Activated CD8-positive, alpha-beta T cell treated with anti-CD3 and anti-CD28 coated beads for 36 hours (primary cell): ENCODE measurements at regions not wholly inside any gene's neighbourhood (a gene's known extent, or its start where the extent isn't known, plus 50 kb on each side); places are given as distances from the start of the nearest gene placed in this dataset.

Experiments
- ATAC-seq: fragments of 200-7000 bp; cut with Tn5 transposase; one replicate; pipeline ENCODE4 v1.10.0; 2021; ENCODE audit warnings: mild to moderate bottlenecking, moderate library complexity
- CTCF ChIA-PET: fragments of 350-600 bp; sonication (Branson Sonifier 250); formaldehyde crosslinking; loops from one replicate; lab custom pipeline; 2021; ENCODE audit warnings: antibody characterized with exemption; lab: Charles Lee
- POLR2A ChIA-PET: fragments of 350-600 bp; sonication (Branson Sonifier 250); formaldehyde crosslinking; loops from one replicate; lab custom pipeline; 2021; ENCODE audit warnings: antibody characterized with exemption; lab: Charles Lee
- DNase-seq: peaks from one replicate; pipeline ENCODE4 v3.0.0-alpha.2; 2020
- H3K27ac Mint-ChIP-seq: one replicate; pipeline ENCODE4 v1.8.0; 2021; ENCODE audit warnings: mild to moderate bottlenecking, mixed read lengths
- H3K27me3 Mint-ChIP-seq: one replicate; pipeline ENCODE4 v1.8.0; 2021; ENCODE audit warnings: mixed read lengths
- H3K36me3 Mint-ChIP-seq: one replicate; pipeline ENCODE4 v1.8.0; 2021; ENCODE audit warnings: low read depth, mixed read lengths
- H3K4me1 Mint-ChIP-seq: one replicate; pipeline ENCODE4 v1.8.0; 2021; ENCODE audit warnings: low read depth, mixed read lengths
- H3K4me3 Mint-ChIP-seq: one replicate; pipeline ENCODE4 v1.8.0; 2021; ENCODE audit warnings: mild to moderate bottlenecking, moderate library complexity, mixed read lengths
- H3K9me3 Mint-ChIP-seq: one replicate; pipeline ENCODE4 v1.8.0; 2021; ENCODE audit warnings: mixed read lengths
- intact Hi-C: fragments of 100-400 bp; cut with micrococcal nuclease; formaldehyde crosslinking; loops from one replicate; pipeline ENCODE4 v1.10.0; 2022
- TF ChIP-seq, protein P1 (sequence below): fragments of 200-600 bp; IDR thresholded peaks from one replicate; pipeline ENCODE4 v1.8.0; 2022; ENCODE audit warnings: antibody characterized with exemption, mild to moderate bottlenecking

DNA sequence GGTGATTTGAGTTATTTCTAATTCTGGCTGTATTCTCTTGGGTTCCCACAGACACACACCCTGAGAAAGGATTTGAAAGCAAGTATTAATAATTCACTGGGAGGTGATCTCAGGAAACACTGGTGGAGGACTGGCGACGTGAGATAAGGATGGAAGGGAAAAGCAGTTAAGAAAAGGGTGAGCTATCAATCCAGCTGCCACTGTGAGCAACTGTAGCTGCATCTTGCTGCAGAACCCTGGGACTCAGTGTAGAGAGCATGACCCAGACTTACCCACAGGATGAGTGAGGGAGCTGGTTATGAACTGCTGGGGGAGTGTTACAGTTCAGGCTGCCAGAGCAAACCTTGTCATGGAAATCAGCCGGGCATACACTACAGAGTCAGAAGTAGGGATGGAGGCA lies 71.9 kb downstream of the RESF1 start:
- no peak overlapping the region for H3K27ac Mint-ChIP-seq
- DNase-seq (no peak), ATAC-seq (no peak)
- CTCF ChIA-PET: no interaction called here
- intact Hi-C loops: no loop called here
- no peaks in the 10 kb centered on the region for H3K27me3 Mint-ChIP-seq
- POLR2A ChIA-PET: no interaction called here
- no peaks in the 10 kb centered on the region for H3K9me3 Mint-ChIP-seq
- TF ChIP-seq, protein P1, sequence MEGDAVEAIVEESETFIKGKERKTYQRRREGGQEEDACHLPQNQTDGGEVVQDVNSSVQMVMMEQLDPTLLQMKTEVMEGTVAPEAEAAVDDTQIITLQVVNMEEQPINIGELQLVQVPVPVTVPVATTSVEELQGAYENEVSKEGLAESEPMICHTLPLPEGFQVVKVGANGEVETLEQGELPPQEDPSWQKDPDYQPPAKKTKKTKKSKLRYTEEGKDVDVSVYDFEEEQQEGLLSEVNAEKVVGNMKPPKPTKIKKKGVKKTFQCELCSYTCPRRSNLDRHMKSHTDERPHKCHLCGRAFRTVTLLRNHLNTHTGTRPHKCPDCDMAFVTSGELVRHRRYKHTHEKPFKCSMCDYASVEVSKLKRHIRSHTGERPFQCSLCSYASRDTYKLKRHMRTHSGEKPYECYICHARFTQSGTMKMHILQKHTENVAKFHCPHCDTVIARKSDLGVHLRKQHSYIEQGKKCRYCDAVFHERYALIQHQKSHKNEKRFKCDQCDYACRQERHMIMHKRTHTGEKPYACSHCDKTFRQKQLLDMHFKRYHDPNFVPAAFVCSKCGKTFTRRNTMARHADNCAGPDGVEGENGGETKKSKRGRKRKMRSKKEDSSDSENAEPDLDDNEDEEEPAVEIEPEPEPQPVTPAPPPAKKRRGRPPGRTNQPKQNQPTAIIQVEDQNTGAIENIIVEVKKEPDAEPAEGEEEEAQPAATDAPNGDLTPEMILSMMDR: no peak
- H3K4me3 Mint-ChIP-seq: no peak overlapping the region
- H3K4me1 Mint-ChIP-seq: peaks cover 12% of the 10 kb centered on the region
- no peaks in the 10 kb centered on the region for H3K36me3 Mint-ChIP-seq

DNA sequence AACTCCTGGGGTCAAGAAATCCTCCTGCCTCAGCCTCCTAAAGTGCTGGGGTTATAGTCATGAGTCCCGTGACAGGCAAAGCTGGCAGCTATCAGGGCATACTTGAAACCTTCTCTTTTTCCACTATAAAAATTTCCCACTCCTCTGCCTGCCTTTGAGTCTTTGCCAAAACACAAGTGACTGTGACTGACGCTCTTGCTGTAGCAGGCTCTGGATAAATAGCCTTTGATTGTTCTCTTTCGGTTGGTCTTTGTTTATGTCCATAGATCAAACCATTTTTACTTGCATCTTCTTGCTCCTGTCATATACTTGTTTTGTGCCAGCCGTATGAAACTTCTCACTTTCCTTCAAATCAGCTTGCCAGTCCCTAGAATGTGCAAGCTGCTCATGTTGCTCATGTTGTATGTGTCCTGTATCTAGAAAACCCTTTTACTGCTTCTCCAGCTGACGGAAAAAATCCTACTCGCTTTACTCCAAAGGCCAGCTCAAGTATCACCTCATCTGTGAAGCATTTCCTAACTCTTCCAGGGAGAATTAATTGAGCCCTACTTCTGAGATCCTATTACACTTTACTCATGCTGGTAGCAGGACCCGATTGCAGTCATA lies 73.1 kb downstream of the RESF1 start:
- no peaks in the 10 kb centered on the region for H3K27me3 Mint-ChIP-seq
- ChIA-PET CTCF (interaction anchor here (1.4 kb wide), 1 partner anchor 28 kb away, joined by 4 read pairs; no protein-coding TSS in a partner anchor), POLR2A (no interaction called here)
- ATAC-seq (no peak), DNase-seq (no peak)
- TF ChIP-seq, protein P1: no peak
- no peak overlapping the region for H3K27ac Mint-ChIP-seq
- H3K4me3 Mint-ChIP-seq: no peak overlapping the region
- no peaks in the 10 kb centered on the region for H3K36me3 Mint-ChIP-seq
- intact Hi-C loops: no loop called here
- no peaks in the 10 kb centered on the region for H3K9me3 Mint-ChIP-seq
- peaks cover 2% of the 10 kb centered on the region for H3K4me1 Mint-ChIP-seq

DNA sequence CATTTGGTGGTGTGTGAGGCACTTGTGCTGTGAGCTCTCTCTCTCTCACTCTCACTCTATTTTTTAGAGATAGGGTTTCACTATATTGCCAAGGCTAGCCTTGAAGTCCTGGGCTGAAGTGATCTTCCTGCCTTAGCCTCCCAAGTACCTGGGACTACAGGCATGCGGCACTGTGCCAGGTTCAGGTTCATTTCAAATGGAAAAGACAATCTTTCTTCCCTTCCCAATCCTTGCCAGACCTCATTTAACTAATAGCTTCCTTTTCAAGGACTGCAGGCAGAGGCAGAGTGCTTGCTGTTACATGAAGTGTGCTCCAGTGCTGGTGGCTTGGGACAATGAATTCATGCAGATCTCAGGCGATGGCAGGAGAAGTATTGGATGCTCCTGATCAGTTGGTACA lies 73.2 kb upstream of the BICD1 start:
- TF ChIP-seq, protein P1: no peak
- Mint-ChIP-seq H3K9me3 (no peaks in the 10 kb centered on the region), H3K27me3 (no peaks in the 10 kb centered on the region), H3K4me1 (no peaks in the 10 kb centered on the region), H3K27ac (no peak overlapping the region), H3K4me3 (no peak overlapping the region), H3K36me3 (no peaks in the 10 kb centered on the region)
- intact Hi-C loops: no loop called here
- DNase-seq (no peak), ATAC-seq (no peak)
- POLR2A ChIA-PET: no interaction called here
- CTCF ChIA-PET: interaction anchor here (1.4 kb wide), 1 partner anchor 27 kb away, joined by 4 read pairs; no protein-coding TSS in a partner anchor

DNA sequence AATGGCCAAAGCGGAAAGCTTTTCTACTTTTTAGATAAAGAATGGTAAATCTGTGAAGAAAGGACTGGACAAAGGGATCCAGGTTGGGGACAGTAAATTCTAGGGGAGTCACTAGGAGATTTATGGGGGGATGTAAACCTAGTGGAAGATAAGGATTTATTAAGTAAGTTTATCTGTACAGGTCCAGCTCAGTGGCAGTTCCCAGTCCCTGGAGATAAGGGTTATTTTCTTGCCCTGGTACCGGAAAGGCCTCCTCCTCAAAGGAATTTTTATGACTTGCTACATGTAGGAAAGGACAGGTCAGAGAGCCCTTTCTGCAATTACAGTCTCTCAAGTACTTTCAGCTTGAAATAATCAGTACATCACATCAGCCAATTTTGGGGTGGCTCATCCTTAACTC lies 72.6 kb upstream of the BICD1 start:
- H3K9me3 Mint-ChIP-seq: no peaks in the 10 kb centered on the region
- no peak for DNase-seq
- ATAC-seq: no peak
- no peak overlapping the region for H3K27ac Mint-ChIP-seq
- TF ChIP-seq, protein P1: no peak
- ChIA-PET CTCF (interaction anchor here (1.4 kb wide), 1 partner anchor 26 kb away, joined by 4 read pairs; no protein-coding TSS in a partner anchor), POLR2A (no interaction called here)
- H3K27me3 Mint-ChIP-seq: no peaks in the 10 kb centered on the region
- intact Hi-C loops: no loop called here
- H3K36me3 Mint-ChIP-seq: no peaks in the 10 kb centered on the region
- no peak overlapping the region for H3K4me3 Mint-ChIP-seq
- no peaks in the 10 kb centered on the region for H3K4me1 Mint-ChIP-seq

DNA sequence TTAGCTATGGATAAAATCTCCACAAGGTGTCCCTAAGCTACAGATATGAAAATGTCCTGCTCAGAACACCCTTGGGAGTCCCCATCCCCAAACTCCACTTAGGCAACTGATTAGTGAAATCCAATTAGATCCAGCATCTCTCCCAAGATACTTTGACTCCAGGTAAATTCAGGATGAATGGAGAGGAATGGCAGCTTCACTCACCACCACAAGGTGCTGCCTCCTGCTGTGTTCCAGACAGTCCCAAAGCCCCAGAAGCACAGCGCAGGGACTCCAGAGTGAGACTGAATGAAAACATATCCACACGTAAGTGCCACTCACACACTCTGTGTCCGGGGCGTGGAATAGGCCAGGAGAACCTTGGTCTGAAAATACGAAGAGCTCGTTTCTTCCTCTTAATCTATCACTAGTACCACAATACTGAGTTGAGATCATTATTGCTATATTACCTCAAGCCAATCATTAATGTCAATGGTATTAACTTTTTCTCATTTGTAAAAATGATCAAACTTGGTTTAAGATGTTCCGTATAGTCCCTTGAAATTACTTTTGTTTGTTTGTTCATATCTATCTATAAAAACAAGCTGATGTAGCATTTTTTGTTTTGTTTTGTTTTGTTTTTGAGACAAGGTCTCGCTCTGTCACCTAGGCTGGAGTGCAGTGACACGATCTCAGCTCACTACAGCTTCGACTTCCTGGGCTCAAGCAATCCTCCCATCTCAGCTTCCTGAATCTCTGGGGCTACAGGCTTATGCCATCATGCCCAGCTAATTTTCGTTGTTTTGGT lies 70.0 kb upstream of the BICD1 start:
- DNase-seq: no peak
- CTCF ChIA-PET: interaction anchor here (1.0 to 1.3 kb wide), 2 partner anchors 9 to 11 kb away, joined by 3 read pairs; no protein-coding TSS in a partner anchor
- intact Hi-C loops: no loop called here
- POLR2A ChIA-PET: no interaction called here
- Mint-ChIP-seq H3K27me3 (no peaks in the 10 kb centered on the region), H3K36me3 (no peaks in the 10 kb centered on the region), H3K27ac (no peak overlapping the region), H3K9me3 (no peaks in the 10 kb centered on the region), H3K4me3 (no peak overlapping the region), H3K4me1 (no peaks in the 10 kb centered on the region)
- TF ChIP-seq, protein P1: no peak
- ATAC-seq: no peak
